Brain microvascular endothelial cell (primary cell): ENCODE measurements at regions not wholly inside any gene's neighbourhood (a gene's known extent, or its start where the extent isn't known, plus 50 kb on each side); places are given as distances from the start of the nearest gene placed in this dataset.

Experiments used
- DNase-seq: peaks from one replicate; pipeline ENCODE4 v3.0.0-alpha.2; 2020
- H3K27ac ChIP-seq: fragments of 250-450 bp; sonication (Bioruptor Pico); 2 replicates; pipeline ENCODE4 v1.5.1; 2020; ENCODE audit warnings: mild to moderate bottlenecking, moderate library complexity
- H3K27me3 ChIP-seq: fragments of 250-450 bp; sonication (Bioruptor Pico); replicated peaks from 2 replicates; pipeline ENCODE4 v1.5.1; 2020; ENCODE audit warnings: mild to moderate bottlenecking
- H3K36me3 ChIP-seq: fragments of 250-450 bp; sonication (Bioruptor Pico); replicated peaks from 2 replicates; pipeline ENCODE4 v1.5.1; 2020; ENCODE audit warnings: mild to moderate bottlenecking
- H3K4me3 ChIP-seq: 2 replicates; pipeline ENCODE4 v1.5.1; 2011; ENCODE audit warnings: low read depth, mild to moderate bottlenecking, control low read depth, low read length, moderate library complexity
- in situ Hi-C: cut with HindIII; loops from 2 replicates; pipeline ENCODE4 v1.10.0; 2017; ENCODE audit warnings: low sequenced_read_pairs, low pct_ligation_motif_present
- TF ChIP-seq, protein P1 (sequence below): IDR thresholded peaks from 2 replicates; pipeline ENCODE4 v1.5.1; 2011; ENCODE audit warnings: low read depth, mild to moderate bottlenecking, moderate library complexity, low read length, control low read depth, inconsistent platforms; ENCODE audit errors: missing control alignments

DNA sequence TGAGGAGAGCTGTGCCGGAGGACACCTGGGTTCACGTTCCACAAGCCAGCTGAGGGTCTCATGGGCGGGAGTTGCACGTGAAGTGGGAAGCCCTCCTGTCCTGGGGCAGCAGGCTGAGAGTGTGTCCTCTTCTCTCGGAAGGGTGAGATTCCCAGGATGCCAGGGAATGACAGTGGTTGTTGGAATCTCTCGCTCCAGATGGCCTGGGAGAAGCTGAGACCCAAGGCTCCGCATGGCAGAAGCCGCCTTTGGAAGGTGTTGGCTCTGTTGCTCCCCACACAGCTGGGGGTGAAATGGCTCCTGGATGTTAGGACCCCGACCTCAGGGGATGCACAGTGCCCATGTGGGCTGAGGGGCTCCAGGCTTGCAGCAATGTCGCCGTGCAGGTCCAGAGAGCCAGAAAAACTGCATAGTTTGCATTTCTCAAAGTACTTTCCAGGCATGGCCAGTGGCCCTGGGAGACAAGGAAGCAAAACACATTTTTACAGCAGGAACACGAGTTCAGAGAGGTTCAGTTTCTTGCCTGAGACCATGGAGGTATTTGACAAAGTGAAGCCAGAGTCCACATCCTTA lies 153.4 kb downstream of the TMEM18 start:
- in situ Hi-C loops: no loop called here
- Histone ChIP-seq H3K27me3 (no peaks in the 10 kb centered on the region), H3K36me3 (no peaks in the 10 kb centered on the region), H3K4me3 (no peak overlapping the region), H3K27ac (no peak overlapping the region)
- TF ChIP-seq, protein P1, sequence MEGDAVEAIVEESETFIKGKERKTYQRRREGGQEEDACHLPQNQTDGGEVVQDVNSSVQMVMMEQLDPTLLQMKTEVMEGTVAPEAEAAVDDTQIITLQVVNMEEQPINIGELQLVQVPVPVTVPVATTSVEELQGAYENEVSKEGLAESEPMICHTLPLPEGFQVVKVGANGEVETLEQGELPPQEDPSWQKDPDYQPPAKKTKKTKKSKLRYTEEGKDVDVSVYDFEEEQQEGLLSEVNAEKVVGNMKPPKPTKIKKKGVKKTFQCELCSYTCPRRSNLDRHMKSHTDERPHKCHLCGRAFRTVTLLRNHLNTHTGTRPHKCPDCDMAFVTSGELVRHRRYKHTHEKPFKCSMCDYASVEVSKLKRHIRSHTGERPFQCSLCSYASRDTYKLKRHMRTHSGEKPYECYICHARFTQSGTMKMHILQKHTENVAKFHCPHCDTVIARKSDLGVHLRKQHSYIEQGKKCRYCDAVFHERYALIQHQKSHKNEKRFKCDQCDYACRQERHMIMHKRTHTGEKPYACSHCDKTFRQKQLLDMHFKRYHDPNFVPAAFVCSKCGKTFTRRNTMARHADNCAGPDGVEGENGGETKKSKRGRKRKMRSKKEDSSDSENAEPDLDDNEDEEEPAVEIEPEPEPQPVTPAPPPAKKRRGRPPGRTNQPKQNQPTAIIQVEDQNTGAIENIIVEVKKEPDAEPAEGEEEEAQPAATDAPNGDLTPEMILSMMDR: no peak
- DNase-seq: no peak

DNA sequence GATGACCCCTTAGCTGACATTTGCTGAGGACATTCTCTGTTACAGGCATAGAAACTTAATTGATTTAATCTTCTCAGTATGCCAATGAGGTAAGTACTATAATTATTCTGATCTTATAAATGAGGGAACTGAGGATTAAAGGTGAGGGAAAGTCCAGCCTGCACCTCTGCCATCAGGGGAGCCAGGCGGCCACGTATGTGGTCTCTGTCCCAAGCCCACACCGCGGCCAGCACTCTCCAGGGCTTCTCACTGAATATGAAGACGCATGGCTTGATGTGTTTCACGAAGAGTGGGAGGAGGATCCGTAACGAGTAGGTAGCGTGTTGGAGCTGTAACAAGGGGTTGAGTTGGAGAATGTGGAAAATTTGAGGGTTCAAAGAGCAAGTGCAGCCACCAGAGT lies 154.4 kb downstream of the TMEM18 start:
- Histone ChIP-seq H3K27me3 (no peaks in the 10 kb centered on the region), H3K27ac (no peak overlapping the region), H3K36me3 (no peaks in the 10 kb centered on the region), H3K4me3 (no peak overlapping the region)
- in situ Hi-C loops: no loop called here
- TF ChIP-seq, protein P1: no peak
- no peak for DNase-seq

- in situ Hi-C loops: no loop called here
- H3K4me3 ChIP-seq: no peak overlapping the region
- no peak for DNase-seq
- H3K36me3 ChIP-seq: no peaks in the 10 kb centered on the region
- H3K27ac ChIP-seq: no peak overlapping the region
- no peaks in the 10 kb centered on the region for H3K27me3 ChIP-seq
- TF ChIP-seq, protein P1: no peak
Measured at GRCh38 chr2:521853-522530, 155.2 kb downstream of the TMEM18 start.

DNA sequence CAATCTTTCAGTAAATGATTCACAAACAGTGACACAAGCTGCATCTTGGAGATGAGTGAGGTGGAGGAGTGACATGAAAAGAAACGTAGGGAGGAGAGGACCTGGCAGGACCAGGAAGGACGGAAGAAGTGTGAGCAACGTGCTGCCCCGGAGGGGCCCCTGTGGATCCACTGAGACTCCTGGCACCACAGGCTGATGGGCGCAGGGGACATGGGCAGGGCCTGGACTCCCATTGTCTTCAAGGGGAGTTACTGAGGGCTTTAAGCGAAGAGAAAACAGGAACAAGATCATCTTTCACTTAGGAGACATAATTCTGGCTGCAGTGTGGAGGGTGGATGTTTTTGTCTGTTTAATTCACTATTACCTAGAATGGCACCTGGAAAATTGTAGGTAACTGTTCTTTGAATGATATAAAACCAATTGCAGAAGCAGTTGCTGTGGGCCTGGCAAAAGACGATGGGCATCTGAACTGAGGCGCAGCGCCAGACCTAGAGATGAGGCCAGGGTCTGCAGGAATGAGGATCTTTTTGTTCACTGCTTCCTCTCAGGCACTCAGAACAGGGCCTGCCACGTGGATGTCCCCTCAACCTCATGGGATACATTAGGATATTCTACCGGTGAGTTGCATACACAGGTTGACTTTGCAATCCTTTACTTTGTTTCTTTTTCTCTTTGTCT lies 156.4 kb downstream of the TMEM18 start:
- Histone ChIP-seq H3K4me3 (no peak overlapping the region), H3K27me3 (no peaks in the 10 kb centered on the region), H3K27ac (no peak overlapping the region), H3K36me3 (no peaks in the 10 kb centered on the region)
- in situ Hi-C loops: no loop called here
- no peak for DNase-seq
- TF ChIP-seq, protein P1: no peak

GRCh38 chr2:516944-517343 lies 160.3 kb downstream of the TMEM18 start:
- in situ Hi-C loops: no loop called here

More at GRCh38 chr2:516944-517343, 160.3 kb downstream of the TMEM18 start:
- Histone ChIP-seq H3K36me3 (no peaks in the 10 kb centered on the region), H3K27ac (no peak overlapping the region), H3K27me3 (no peaks in the 10 kb centered on the region), H3K4me3 (no peak overlapping the region)
- no peak for DNase-seq
- TF ChIP-seq, protein P1: no peak
